ENCODE measurements at regions not wholly inside any gene's neighbourhood (a gene's known extent, or its start where the extent isn't known, plus 50 kb on each side); places are given as distances from the start of the nearest gene placed in this dataset.

GRCh38 chr13:109439813-109440212 lies 346.6 kb downstream of the IRS2 start:
- no peak for TF ChIP-seq CTCF (conservative IDR thresholded peaks at IDR 0.05)
- no peak for TF ChIP-seq EZH2 (IDR thresholded peaks at IDR 0.05; ENCODE audit: low read depth)
